GM21360 (cell line): ENCODE measurements at regions not wholly inside any gene's neighbourhood (a gene's known extent, or its start where the extent isn't known, plus 50 kb on each side); places are given as distances from the start of the nearest gene placed in this dataset.
"Not testable (repeated sequence)": the region's sequence is repeated elsewhere in the genome, so short reads cannot be mapped to it uniquely, and the experiment has no call there.

Experiments
- ATAC-seq: cut with Tn5 transposase; IDR thresholded peaks from one replicate; pipeline ENCODE4 v1.9.1; 2021; ENCODE audit warnings: mild to moderate bottlenecking, moderate library complexity; ENCODE audit not compliant: unreplicated experiment

GRCh38 chr12:19763488-19763887 lies 324.2 kb downstream of the AEBP2 start:
- no peak for ATAC-seq

GRCh38 chr12:19764408-19764807 lies 325.1 kb downstream of the AEBP2 start:
- ATAC-seq, result no peak

- ATAC-seq, result no peak
Measured at GRCh38 chr12:19771858-19772257, 332.6 kb downstream of the AEBP2 start.

- ATAC-seq, result no peak
Measured at GRCh38 chr12:19772776-19773175, 333.5 kb downstream of the AEBP2 start.

GRCh38 chr12:19775241-19775640 lies 335.9 kb downstream of the AEBP2 start:
- no peak for ATAC-seq

- ATAC-seq, result not testable (repeated sequence)
Measured at GRCh38 chr12:19775976-19776375, 336.7 kb downstream of the AEBP2 start.

GRCh38 chr12:19778172-19778571 lies 338.9 kb downstream of the AEBP2 start:
- ATAC-seq, result no peak

GRCh38 chr12:19778797-19779196 lies 339.5 kb downstream of the AEBP2 start:
- ATAC-seq, result no peak

- ATAC-seq, result no peak
Measured at GRCh38 chr12:19779395-19780056, 340.2 kb downstream of the AEBP2 start.

- no peak for ATAC-seq
Measured at GRCh38 chr12:19780460-19780859, 341.2 kb downstream of the AEBP2 start.

- ATAC-seq, result no peak
Measured at GRCh38 chr12:19783547-19784444, 344.5 kb downstream of the AEBP2 start.

GRCh38 chr12:19792028-19792427 lies 352.7 kb downstream of the AEBP2 start:
- no peak for ATAC-seq

GRCh38 chr12:19794116-19794515 lies 354.8 kb downstream of the AEBP2 start:
- no peak for ATAC-seq

- ATAC-seq, result no peak
Measured at GRCh38 chr12:19799216-19799615, 359.9 kb downstream of the AEBP2 start.

GRCh38 chr12:19799895-19800602 lies 360.8 kb downstream of the AEBP2 start:
- no peak for ATAC-seq

- no peak for ATAC-seq
Measured at GRCh38 chr12:19800884-19801283, 361.6 kb downstream of the AEBP2 start.

- ATAC-seq, result no peak
Measured at GRCh38 chr12:19801941-19802340, 362.6 kb downstream of the AEBP2 start.

GRCh38 chr12:19802915-19803314 lies 363.6 kb downstream of the AEBP2 start:
- no peak for ATAC-seq

- no peak for ATAC-seq
Measured at GRCh38 chr12:19804737-19805136, 365.4 kb downstream of the AEBP2 start.

- no peak for ATAC-seq
Measured at GRCh38 chr12:19808371-19808770, 369.1 kb downstream of the AEBP2 start.

- ATAC-seq, result no peak
Measured at GRCh38 chr12:19810213-19810612, 370.9 kb downstream of the AEBP2 start.

GRCh38 chr12:19811922-19812321 lies 372.6 kb downstream of the AEBP2 start:
- no peak for ATAC-seq
